H1 (cell line): ENCODE measurements at regions not wholly inside any gene's neighbourhood (a gene's known extent, or its start where the extent isn't known, plus 50 kb on each side); places are given as distances from the start of the nearest gene placed in this dataset.

Experiments
- CTCF ChIA-PET: fragments of 300-600 bp; sonication (Branson Sonifier 250); formaldehyde crosslinking; loops from one replicate; lab custom pipeline; 2021; ENCODE audit not compliant: partially characterized antibody; lab: Charles Lee
- POLR2A ChIA-PET: fragments of 300-600 bp; sonication (Branson Sonifier 250); formaldehyde crosslinking; loops from one replicate; lab custom pipeline; 2021; ENCODE audit warnings: inconsistent platforms; ENCODE audit not compliant: partially characterized antibody; lab: Charles Lee
- DNase-seq, 2 experiments: peaks; one replicate each; pipeline versions ENCODE4 v3.0.0 to v3.0.0-alpha.2; 2010 to 2022; ENCODE audit warnings: low spot score in 2 of 2, low read depth in 1 of 2, mixed read lengths in 1 of 2
- FAIRE-seq: peaks from 2 replicates; lab custom pipeline; 2011; peaks lifted over from hg19 to GRCh38; lab: Jason Lieb, UNC
- H2AFZ ChIP-seq: 2 replicates; pipeline ENCODE4 v1.8.1; 2012; ENCODE audit warnings: low read length, inconsistent platforms
- H2AK5ac ChIP-seq: 2 replicates; pipeline ENCODE4 v1.6.1; 2013; ENCODE audit warnings: low read depth, low read length
- H2BK120ac ChIP-seq: replicated peaks from 2 replicates; pipeline ENCODE3; 2013; ENCODE audit warnings: low read depth, low read length, inconsistent platforms
- H2BK12ac ChIP-seq: 2 replicates; pipeline ENCODE4 v1.6.1; 2013; ENCODE audit warnings: low read depth, low read length
- H2BK15ac ChIP-seq: 2 replicates; pipeline ENCODE4 v1.6.1; 2013; ENCODE audit warnings: low read length
- H2BK20ac ChIP-seq: 2 replicates; pipeline ENCODE4 v1.6.1; 2013; ENCODE audit warnings: low read length
- H2BK5ac ChIP-seq: 2 replicates; pipeline ENCODE4 v1.6.1; 2013; ENCODE audit warnings: low read depth, low read length
- H3K14ac ChIP-seq: 2 replicates; pipeline ENCODE4 v1.6.1; 2013; ENCODE audit warnings: inconsistent platforms; ENCODE audit not compliant: insufficient read length
- H3K18ac ChIP-seq: 2 replicates; pipeline ENCODE4 v1.6.1; 2013; ENCODE audit warnings: low read length; ENCODE audit errors: extremely low read depth
- H3K23ac ChIP-seq: 2 replicates; pipeline ENCODE4 v1.6.1; 2013; ENCODE audit warnings: inconsistent platforms; ENCODE audit not compliant: insufficient read length
- H3K23me2 ChIP-seq: 2 replicates; pipeline ENCODE4 v1.6.1; 2013; ENCODE audit warnings: low read depth, low read length
- H3K27ac ChIP-seq: 2 replicates; pipeline ENCODE4 v1.6.1; 2011; ENCODE audit warnings: low read depth, low read length, inconsistent platforms
- H3K27me3 ChIP-seq, 4 experiments: replicated peaks in 1 of 4; 1 replicate in 1 of 4; 2 replicates in 3 of 4; pipeline versions ENCODE4 v1.6.1 to v1.8.1; 2011 to 2013; ENCODE audit warnings: low read length in 3 of 4, mild to moderate bottlenecking in 3 of 4, inconsistent platforms in 2 of 4, mixed read lengths in 2 of 4, moderate library complexity in 1 of 4; ENCODE audit not compliant: control insufficient read depth in 3 of 4, insufficient read depth in 3 of 4; ENCODE audit errors: extremely low read depth in 1 of 4
- H3K36me3 ChIP-seq, 4 experiments: 2 replicates each; pipeline versions ENCODE4 v1.6.1 to v1.8.1; 2011 to 2013; ENCODE audit warnings: mild to moderate bottlenecking in 4 of 4, low read length in 3 of 4, moderate library complexity in 2 of 4, control low read depth in 1 of 4, inconsistent platforms in 1 of 4; ENCODE audit not compliant: insufficient read depth in 4 of 4, control insufficient read depth in 2 of 4
- H3K4ac ChIP-seq: replicated peaks from 2 replicates; pipeline ENCODE3; 2013; ENCODE audit warnings: low read length, low read depth, mixed read lengths, inconsistent platforms; ENCODE audit not compliant: insufficient read length
- H3K4me1 ChIP-seq, 4 experiments: replicated peaks in 1 of 4; 1 replicate in 1 of 4; 2 replicates in 3 of 4; pipeline versions ENCODE4 v1.6.1 to v1.8.1; 2011 to 2013; ENCODE audit warnings: low read length in 3 of 4, inconsistent platforms in 2 of 4, mixed read lengths in 1 of 4; ENCODE audit not compliant: insufficient read depth in 4 of 4, control insufficient read depth in 3 of 4
- H3K4me2 ChIP-seq, 2 experiments: 2 replicates each; pipeline versions ENCODE4 v1.6.1 to v1.8.1; 2011 to 2013; ENCODE audit warnings: low read depth in 2 of 2, low read length in 2 of 2, control low read depth in 1 of 2, inconsistent platforms in 1 of 2, mild to moderate bottlenecking in 1 of 2; ENCODE audit not compliant: insufficient read depth in 1 of 2
- H3K4me3 ChIP-seq, 4 experiments: fragments of 200-600, 300-600 bp in 1 of 4; sonication (generic), shearing (Covaris generic), sonication (Bioruptor Twin) in 1 of 4; 2 replicates each; pipeline versions ENCODE4 v1.5.1 to v1.8.1; 2011 to 2016; ENCODE audit warnings: low read length in 4 of 4, low read depth in 3 of 4, control low read depth in 2 of 4, inconsistent platforms in 2 of 4, mild to moderate bottlenecking in 2 of 4, mixed read lengths in 1 of 4, moderate library complexity in 1 of 4; ENCODE audit not compliant: insufficient read depth in 2 of 4; ENCODE audit errors: extremely low read depth in 1 of 4
- H3K56ac ChIP-seq: replicated peaks from 2 replicates; pipeline ENCODE3; 2013; ENCODE audit warnings: low read depth, mild to moderate bottlenecking, mixed read lengths, low read length, inconsistent platforms; ENCODE audit not compliant: insufficient read length
- H3K79me1 ChIP-seq: 2 replicates; pipeline ENCODE4 v1.6.1; 2013; ENCODE audit warnings: low read depth, low read length, control low read depth
- H3K79me2 ChIP-seq, 2 experiments: 2 replicates each; pipeline versions ENCODE4 v1.6.1 to v1.8.1; 2012 to 2013; ENCODE audit warnings: low read length in 2 of 2, mild to moderate bottlenecking in 2 of 2, inconsistent platforms in 1 of 2; ENCODE audit not compliant: insufficient read depth in 2 of 2, control insufficient read depth in 1 of 2
- H3K9ac ChIP-seq, 4 experiments: replicated peaks in 1 of 4; 1 replicate in 1 of 4; 2 replicates in 3 of 4; pipeline versions ENCODE4 v1.6.1 to v1.8.1; 2011 to 2013; ENCODE audit warnings: low read depth in 3 of 4, low read length in 3 of 4, control low read depth in 2 of 4, mild to moderate bottlenecking in 2 of 4, moderate library complexity in 2 of 4, inconsistent platforms in 1 of 4; ENCODE audit errors: extremely low read depth in 1 of 4
- H3K9me3 ChIP-seq, 2 experiments: 2 replicates each; pipeline versions ENCODE4 v1.6.1 to v1.8.1; 2012 to 2013; ENCODE audit warnings: mild to moderate bottlenecking in 2 of 2, moderate library complexity in 2 of 2, control low read depth in 1 of 2, inconsistent platforms in 1 of 2, low read depth in 1 of 2, low read length in 1 of 2, mixed read lengths in 1 of 2; ENCODE audit not compliant: insufficient read depth in 2 of 2
- H4K20me1 ChIP-seq, 2 experiments: replicated peaks in 1 of 2; 2 replicates each; pipeline versions ENCODE3 to v1.8.1; 2011 to 2013; ENCODE audit warnings: inconsistent platforms in 2 of 2, low read length in 2 of 2, mild to moderate bottlenecking in 1 of 2; ENCODE audit not compliant: insufficient read depth in 2 of 2, control insufficient read depth in 1 of 2
- H4K5ac ChIP-seq: 2 replicates; pipeline ENCODE4 v1.6.1; 2013; ENCODE audit warnings: low read length, low read depth, mixed read lengths, inconsistent platforms; ENCODE audit not compliant: insufficient read length
- H4K8ac ChIP-seq: 2 replicates; pipeline ENCODE4 v1.8.0; 2013; ENCODE audit warnings: mild to moderate bottlenecking, moderate library complexity, low read length, inconsistent platforms; ENCODE audit not compliant: insufficient read depth; ENCODE audit errors: extremely low read depth
- H4K91ac ChIP-seq: replicated peaks from 2 replicates; pipeline ENCODE3; 2013; ENCODE audit warnings: low read length, mixed read lengths, inconsistent platforms; ENCODE audit not compliant: insufficient read length
- CEBPB ChIP-seq: IDR thresholded peaks from 2 replicates; pipeline ENCODE4 v1.6.1; 2012; ENCODE audit warnings: low read depth, low read length
- CREB1 ChIP-seq: IDR thresholded peaks from 2 replicates; pipeline ENCODE4 v1.6.1; 2012; ENCODE audit warnings: inconsistent platforms
- TAF7 ChIP-seq: optimal IDR thresholded peaks from 2 replicates; pipeline ENCODE3; 2011; ENCODE audit warnings: low read depth, mild to moderate bottlenecking, inconsistent platforms, low read length, moderate library complexity, borderline replicate concordance
- WGBS, 2 experiments: shearing (Covaris generic) in 1 of 2; methylation state at CpG; one replicate each; pipeline versions ENCODE4 v1.1.6 to v1.1.7; 2013 to 2015; ENCODE audit warnings: low lambda C conversion rate in 2 of 2, mixed read lengths in 2 of 2, inconsistent platforms in 1 of 2, low coverage in 1 of 2, missing lambda C conversion rate in 1 of 2; ENCODE audit not compliant: insufficient replicate concordance in 2 of 2, insufficient coverage in 1 of 2, insufficient read length in 1 of 2; ENCODE audit errors: extremely low coverage in 1 of 2, missing lambda C conversion rate in 1 of 2; 5-methylcytosine and 5-hydroxymethylcytosine counted together

DNA sequence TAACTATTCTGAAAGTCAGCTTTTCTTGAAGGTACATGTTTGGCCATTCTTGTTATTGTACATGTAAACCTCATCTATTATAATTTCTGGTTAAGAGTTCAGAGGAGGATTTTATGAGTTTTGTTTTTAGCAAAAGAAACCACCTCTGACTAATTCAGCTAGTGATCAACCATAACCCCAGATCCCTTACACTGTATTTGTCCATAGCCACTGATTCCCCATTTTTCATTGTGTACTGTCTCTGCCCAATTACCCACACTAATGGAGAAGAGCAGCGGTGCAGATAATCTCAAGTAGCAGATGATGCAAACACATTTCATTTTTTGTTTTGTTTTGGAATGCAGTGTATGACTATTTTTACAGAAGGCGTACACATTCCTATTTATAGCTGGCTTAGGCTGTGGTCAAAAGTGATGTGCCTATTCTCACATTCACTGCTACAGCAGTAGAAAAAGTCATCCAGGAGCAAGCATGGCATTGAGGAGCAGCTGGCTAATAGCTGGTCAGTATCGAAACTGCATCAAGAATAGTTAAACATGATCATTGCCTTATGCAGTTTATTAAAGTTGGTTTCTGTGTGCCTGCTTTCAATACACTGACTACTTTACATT, 988.3 kb downstream of the DTWD2 start:
- Histone ChIP-seq H3K14ac (no peak overlapping the region), H3K18ac (no peak overlapping the region), H3K4me3 (no peak overlapping the region), H2BK5ac (no peak overlapping the region), H4K91ac (no peak overlapping the region), H3K4me2 (no peak overlapping the region), H2AK5ac (no peak overlapping the region), H3K23ac (no peak overlapping the region), H3K9me3 (no peaks in the 10 kb centered on the region), H4K8ac (no peak overlapping the region), H2BK120ac (no peak overlapping the region), H3K23me2 (no peaks in the 10 kb centered on the region; the same call in 1 of the 2 replicates), H2BK15ac (no peak overlapping the region), H3K27me3 (no peaks in the 10 kb centered on the region), H3K4ac (no peak overlapping the region), H3K79me1 (no peaks in the 10 kb centered on the region), H4K20me1 (no peaks in the 10 kb centered on the region), H3K9ac (no peak overlapping the region), H3K27ac (no peak overlapping the region), H4K5ac (no peak overlapping the region), H3K56ac (no peak overlapping the region), H3K4me1 (no peaks in the 10 kb centered on the region), H2BK20ac (no peak overlapping the region), H2AFZ (no peak overlapping the region), H3K79me2 (no peaks in the 10 kb centered on the region), H3K36me3 (no peaks in the 10 kb centered on the region), H2BK12ac (no peak overlapping the region)
- CTCF ChIA-PET: interaction anchor here (0.9 to 1.4 kb wide), 2 partner anchors 9 to 560 kb away, joined by 3 read pairs; no protein-coding TSS in a partner anchor
- POLR2A ChIA-PET: no interaction called here
- FAIRE-seq: no peak
- WGBS, 2 experiments: 93% methylated on average over 3 of the region's 3 CpGs; no CpG with 5 or more reads in 1 of the 2 experiments
- DNase-seq: no peak
- no peak for TF ChIP-seq CEBPB
- TF ChIP-seq TAF7: no peak
- TF ChIP-seq CREB1: no peak
